Testis (tissue), 2 donors: ENCODE measurements at regions not wholly inside any gene's neighbourhood (a gene's known extent, or its start where the extent isn't known, plus 50 kb on each side); places are given as distances from the start of the nearest gene placed in this dataset.

ENCODE experiments used
- DNase-seq: peaks from one replicate; pipeline ENCODE4 v3.0.0-alpha.2; 2019
- H3K27ac ChIP-seq, 2 donors: fragments of 200-600 bp; sonication (generic); one replicate each; pipeline ENCODE4 v1.5.1; 2019
- H3K27me3 ChIP-seq: fragments of 200-600 bp; sonication (generic); one replicate; pipeline ENCODE4 v1.5.1; 2019
- H3K36me3 ChIP-seq: fragments of 200-600 bp; sonication (generic); one replicate; pipeline ENCODE4 v1.5.1; 2017; ENCODE audit warnings: low read depth; ENCODE audit errors: missing control alignments
- H3K4me1 ChIP-seq: fragments of 200-600 bp; sonication (generic); one replicate; pipeline ENCODE4 v1.5.1; 2019
- H3K4me3 ChIP-seq, 2 donors: fragments of 200-600 bp; sonication (generic); one replicate each; pipeline ENCODE4 v1.5.1; 2017 to 2019
- H3K9me3 ChIP-seq: fragments of 200-600 bp; sonication (generic); one replicate; pipeline ENCODE4 v1.5.1; 2017
- POLR2A ChIP-seq: fragments of 450-650 bp; IDR thresholded peaks from one replicate; pipeline ENCODE4 v1.6.1; 2017; ENCODE audit warnings: antibody characterized with exemption, mild to moderate bottlenecking, moderate library complexity
- WGBS, 2 donors: methylation state at CpG; one replicate each; pipeline ENCODE4 v1.1.5; 2018; 5-methylcytosine and 5-hydroxymethylcytosine counted together
- intact Hi-C: fragments of 100-400 bp; cut with DNase I; formaldehyde crosslinking; loops from one replicate; pipeline ENCODE4 v1.15.1; 2023; ENCODE audit warnings: low total_unique reads
- TF ChIP-seq, protein P1 (sequence below), 3 experiments: fragments of 450-650 bp in 2 of 3; fragments of 200-600 bp in 1 of 3; sonication (generic) in 1 of 3; IDR thresholded peaks; one replicate each; pipeline ENCODE4 v1.5.1; 2016 to 2019; ENCODE audit warnings: antibody characterized with exemption in 3 of 3, mild to moderate bottlenecking in 2 of 3, moderate library complexity in 1 of 3

DNA sequence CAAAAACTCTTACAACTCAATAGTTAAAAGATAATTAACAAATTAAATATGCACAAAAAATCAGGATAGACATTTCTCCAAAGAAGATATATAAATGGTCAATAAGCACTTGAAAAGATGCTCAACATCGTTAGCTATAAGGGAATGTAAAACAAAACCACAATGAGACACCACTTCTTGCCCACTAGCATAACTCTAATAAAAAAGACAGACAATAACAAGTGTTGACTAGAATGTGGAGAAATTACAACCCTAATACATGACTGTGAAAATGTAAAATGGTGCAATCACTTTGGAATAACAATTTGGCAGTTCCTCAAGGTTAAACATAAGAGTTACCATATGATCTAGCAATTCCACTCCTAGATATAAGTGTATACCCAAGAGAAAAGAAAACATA lies 74.3 kb upstream of the PCGF5 start:
- Histone ChIP-seq H3K9me3 (no peaks in the 10 kb centered on the region), H3K27ac (no peak overlapping the region), H3K36me3 (no peaks in the 10 kb centered on the region), H3K4me1 (no peaks in the 10 kb centered on the region), H3K27me3 (no peaks in the 10 kb centered on the region), H3K4me3 (no peak overlapping the region)
- DNase-seq = no peak
- TF ChIP-seq, protein P1, sequence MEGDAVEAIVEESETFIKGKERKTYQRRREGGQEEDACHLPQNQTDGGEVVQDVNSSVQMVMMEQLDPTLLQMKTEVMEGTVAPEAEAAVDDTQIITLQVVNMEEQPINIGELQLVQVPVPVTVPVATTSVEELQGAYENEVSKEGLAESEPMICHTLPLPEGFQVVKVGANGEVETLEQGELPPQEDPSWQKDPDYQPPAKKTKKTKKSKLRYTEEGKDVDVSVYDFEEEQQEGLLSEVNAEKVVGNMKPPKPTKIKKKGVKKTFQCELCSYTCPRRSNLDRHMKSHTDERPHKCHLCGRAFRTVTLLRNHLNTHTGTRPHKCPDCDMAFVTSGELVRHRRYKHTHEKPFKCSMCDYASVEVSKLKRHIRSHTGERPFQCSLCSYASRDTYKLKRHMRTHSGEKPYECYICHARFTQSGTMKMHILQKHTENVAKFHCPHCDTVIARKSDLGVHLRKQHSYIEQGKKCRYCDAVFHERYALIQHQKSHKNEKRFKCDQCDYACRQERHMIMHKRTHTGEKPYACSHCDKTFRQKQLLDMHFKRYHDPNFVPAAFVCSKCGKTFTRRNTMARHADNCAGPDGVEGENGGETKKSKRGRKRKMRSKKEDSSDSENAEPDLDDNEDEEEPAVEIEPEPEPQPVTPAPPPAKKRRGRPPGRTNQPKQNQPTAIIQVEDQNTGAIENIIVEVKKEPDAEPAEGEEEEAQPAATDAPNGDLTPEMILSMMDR (IDR thresholded peaks at IDR 0.05) = no peak
- no peak for TF ChIP-seq POLR2A
- WGBS, 2 donors = 74 to 83% methylated on average over 1 of the region's 1 CpG
- intact Hi-C loops = no loop called here

DNA sequence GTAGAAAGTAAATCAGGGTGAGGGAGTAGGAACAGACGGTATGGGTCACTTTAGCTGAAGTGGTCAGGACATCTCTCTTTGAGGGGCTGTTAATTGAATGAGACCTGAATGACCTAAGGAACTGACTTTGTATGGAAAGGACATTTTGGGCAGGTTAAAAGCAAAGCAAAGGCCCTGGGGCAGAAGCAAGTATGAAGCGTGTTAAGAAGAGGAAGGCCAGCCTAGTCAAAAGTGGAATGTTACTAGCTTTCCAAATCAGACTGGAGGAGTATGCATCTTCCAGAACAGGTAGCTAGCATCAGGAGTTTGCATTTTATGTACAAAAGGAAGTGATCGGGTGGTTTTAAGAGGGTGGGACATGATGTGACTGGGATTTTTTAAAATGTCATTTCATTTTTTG lies 70.9 kb upstream of the PCGF5 start:
- H3K27me3 ChIP-seq = no peaks in the 10 kb centered on the region
- no peak overlapping the region for H3K4me3 ChIP-seq
- no peaks in the 10 kb centered on the region for H3K9me3 ChIP-seq
- TF ChIP-seq, protein P1 (IDR thresholded peaks at IDR 0.05) = no peak
- TF ChIP-seq POLR2A = no peak
- H3K36me3 ChIP-seq = no peaks in the 10 kb centered on the region
- no peak overlapping the region for H3K27ac ChIP-seq
- intact Hi-C loops = no loop called here
- no peaks in the 10 kb centered on the region for H3K4me1 ChIP-seq
- WGBS, 2 donors = 93 to 94% methylated on average over 3 of the region's 3 CpGs
- DNase-seq = no peak

DNA sequence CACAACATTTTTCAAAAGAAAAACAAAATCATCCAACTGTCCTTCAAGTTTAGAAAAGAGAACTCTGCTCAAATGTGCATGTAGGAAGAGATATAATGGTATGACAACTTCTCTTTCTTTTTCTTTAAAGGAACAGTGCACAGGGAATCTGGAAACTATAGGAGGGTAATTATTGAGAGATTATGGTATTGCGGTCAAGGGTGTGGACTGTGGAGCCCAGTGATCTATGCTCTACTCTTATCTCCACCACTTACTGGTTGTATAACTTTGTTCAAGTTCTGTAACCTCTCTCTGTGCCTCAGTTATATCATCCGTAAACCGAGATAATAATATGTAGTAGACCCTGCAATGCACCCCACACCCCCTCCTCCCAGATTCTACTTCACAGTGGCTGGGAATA lies 69.8 kb upstream of the PCGF5 start:
- no peak for DNase-seq
- intact Hi-C loops = no loop called here
- Histone ChIP-seq H3K27me3 (no peaks in the 10 kb centered on the region), H3K36me3 (no peaks in the 10 kb centered on the region), H3K4me3 (no peak overlapping the region), H3K27ac (no peak overlapping the region), H3K9me3 (no peaks in the 10 kb centered on the region), H3K4me1 (no peaks in the 10 kb centered on the region)
- TF ChIP-seq, protein P1 (IDR thresholded peaks at IDR 0.05) = no peak
- no peak for TF ChIP-seq POLR2A
- 71 to 94% methylated on average over 3 of the region's 3 CpGs for WGBS, 2 donors

DNA sequence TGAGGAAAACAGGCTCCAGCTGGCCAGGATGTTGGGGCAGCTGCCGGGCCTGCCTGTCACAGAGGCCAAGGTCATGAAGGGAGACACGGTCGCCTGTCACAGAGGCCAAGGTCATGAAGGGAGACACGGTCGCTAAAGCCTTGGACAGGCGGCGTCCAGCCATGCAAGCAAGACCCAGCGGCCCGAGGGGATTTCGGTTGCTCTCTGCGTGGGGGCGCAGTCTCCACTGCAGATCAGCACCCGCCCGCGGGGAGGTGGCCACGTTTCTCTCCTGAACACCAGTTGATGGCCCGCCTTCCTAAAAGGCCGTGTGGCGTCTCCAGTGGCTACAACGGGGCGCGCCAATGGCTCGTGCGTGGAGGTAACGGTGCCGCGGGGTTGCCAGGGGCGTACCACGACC lies 67.0 kb upstream of the PCGF5 start:
- no peaks in the 10 kb centered on the region for H3K4me1 ChIP-seq
- no peaks in the 10 kb centered on the region for H3K36me3 ChIP-seq
- no peaks in the 10 kb centered on the region for H3K27me3 ChIP-seq
- 55 to 78% methylated on average over 23 to 29 of the region's 29 CpGs for WGBS, 2 donors
- H3K9me3 ChIP-seq = no peaks in the 10 kb centered on the region
- no peak for DNase-seq
- TF ChIP-seq POLR2A = no peak
- TF ChIP-seq, protein P1 (IDR thresholded peaks at IDR 0.05) = no peak
- H3K4me3 ChIP-seq = no peak overlapping the region
- no peak overlapping the region for H3K27ac ChIP-seq
- intact Hi-C loops = no loop called here

DNA sequence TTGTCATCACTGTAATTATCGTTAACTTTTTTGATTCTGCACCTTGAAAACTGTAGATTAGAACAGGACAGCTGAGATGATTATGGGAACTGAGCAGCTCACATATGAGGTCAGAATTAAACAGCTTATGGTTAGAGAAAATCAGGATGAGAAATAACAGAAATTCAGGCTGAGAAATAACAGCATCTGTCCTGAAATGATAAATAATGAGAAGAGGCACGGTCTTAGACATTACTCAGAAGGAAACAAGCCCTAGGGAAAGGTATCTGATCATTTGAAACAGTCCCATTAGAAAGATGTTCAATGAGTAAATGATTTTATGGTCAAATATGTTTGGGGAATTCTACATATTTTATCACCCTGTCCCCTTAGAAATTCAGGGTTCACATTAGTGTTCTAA lies 65.6 kb upstream of the PCGF5 start:
- Histone ChIP-seq H3K9me3 (no peaks in the 10 kb centered on the region), H3K36me3 (no peaks in the 10 kb centered on the region), H3K4me1 (no peaks in the 10 kb centered on the region), H3K27ac (no peak overlapping the region), H3K27me3 (no peaks in the 10 kb centered on the region), H3K4me3 (no peak overlapping the region)
- TF ChIP-seq, protein P1 (IDR thresholded peaks at IDR 0.05) = no peak
- TF ChIP-seq POLR2A = no peak
- 79 to 89% methylated on average over 2 of the region's 2 CpGs for WGBS, 2 donors
- DNase-seq = no peak
- intact Hi-C loops = no loop called here
